ENCODE measurements at regions not wholly inside any gene's neighbourhood (a gene's known extent, or its start where the extent isn't known, plus 50 kb on each side); places are given as distances from the start of the nearest gene placed in this dataset.

DNA sequence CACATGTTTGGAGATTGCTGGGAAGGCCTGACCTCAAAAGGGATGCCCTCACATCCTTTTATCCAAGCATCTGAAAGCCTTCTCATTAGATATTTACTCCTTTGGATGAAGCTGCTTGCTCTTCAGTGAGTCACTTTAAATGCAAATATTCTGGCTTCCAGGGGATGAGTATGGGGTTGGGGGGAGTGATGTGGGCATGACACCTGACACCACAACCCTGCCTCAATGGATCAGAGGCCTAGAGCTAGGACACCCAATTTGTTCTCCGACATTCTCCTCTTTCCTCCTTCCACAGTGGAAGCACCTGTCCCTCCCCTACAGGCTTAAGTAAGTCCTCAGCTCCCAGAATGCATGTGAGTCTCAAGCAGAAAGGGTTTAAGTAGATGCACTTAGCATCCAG is 238.3 kb downstream of the OMA1 start:
- Histone ChIP-seq H4K20me1 (ENCODE audit: insufficient read depth, low read length) (no peaks in the 10 kb centered on the region), H3K4me1 (ENCODE audit: control insufficient read depth in 1 of 2, insufficient read depth in 2 of 2, low read length in 2 of 2) (no peaks in the 10 kb centered on the region), H3K4me3 (replicated peaks in 1 of 3; ENCODE audit: low read depth in 2 of 3, low read length in 3 of 3) (no peak overlapping the region), H3K9me3 (replicated peaks in 1 of 2; ENCODE audit: control insufficient read depth in 1 of 2, insufficient read depth in 1 of 2, low read length in 2 of 2) (no peaks in the 10 kb centered on the region), H3K27me3 (ENCODE audit: control insufficient read depth in 2 of 2, insufficient read depth in 2 of 2, low read length in 2 of 2) (no peaks in the 10 kb centered on the region), H3K36me3 (replicated peaks in 1 of 2; ENCODE audit: control insufficient read depth in 1 of 2, insufficient read depth in 2 of 2, low read length in 2 of 2) (no peaks in the 10 kb centered on the region), H2AFZ (ENCODE audit: insufficient read depth, low read depth, low read length, poor library complexity, severe bottlenecking) (no peak overlapping the region), H3K9ac (ENCODE audit: insufficient read depth, low read length, poor library complexity, severe bottlenecking) (no peak overlapping the region), H3K79me2 (ENCODE audit: insufficient read depth, low read length) (no peaks in the 10 kb centered on the region), H3K27ac (ENCODE audit: low read depth in 1 of 2, low read length in 2 of 2) (no peak overlapping the region), H3K4me2 (replicated peaks; ENCODE audit: extremely low read depth, low read length, poor library complexity, severe bottlenecking) (no peak overlapping the region)
- Mint-ChIP-seq H3K27ac (no peak overlapping the region), H3K9me3 (peaks cover 0 to 3% (median 0%) of the 10 kb centered on the region in 7 donors), H3K4me1 (no peaks in the 10 kb centered on the region), H3K27me3 (ENCODE audit: low read depth in 3 of 3) (peaks cover 0 to 2% (median 0%) of the 10 kb centered on the region in 3 donors), H3K4me3 (no peak overlapping the region), H3K36me3 (no peaks in the 10 kb centered on the region)
- DNase-seq = no peak
- TF ChIP-seq CTCF (IDR thresholded peaks at IDR 0.05) = no peak
- intact Hi-C loops (cut with micrococcal nuclease) = no loop called here
- WGBS (ENCODE audit: insufficient coverage) = no CpG with 5 or more reads among the region's 1 CpG

GRCh38 chr1:58307431-58307830 is 239.1 kb downstream of the OMA1 start:
- intact Hi-C loops (cut with micrococcal nuclease) = no loop called here
- H3K9me3 ChIP-seq (replicated peaks in 1 of 2; ENCODE audit: control insufficient read depth in 1 of 2, insufficient read depth in 1 of 2, low read length in 2 of 2) = no peaks in the 10 kb centered on the region
- Mint-ChIP-seq H3K4me1 (no peaks in the 10 kb centered on the region), H3K4me3 (no peak overlapping the region), H3K27ac (no peak overlapping the region), H3K36me3 (no peaks in the 10 kb centered on the region), H3K27me3 (ENCODE audit: low read depth in 3 of 3) (peaks cover 0 to 2% (median 0%) of the 10 kb centered on the region in 3 donors), H3K9me3 (peaks cover 0 to 3% (median 0%) of the 10 kb centered on the region in 7 donors)
- H4K20me1 ChIP-seq (ENCODE audit: insufficient read depth, low read length) = no peaks in the 10 kb centered on the region
- 100% methylated on average over 1 of the region's 1 CpG for WGBS (ENCODE audit: insufficient coverage)
- H3K79me2 ChIP-seq (ENCODE audit: insufficient read depth, low read length) = no peaks in the 10 kb centered on the region
- H3K9ac ChIP-seq (ENCODE audit: insufficient read depth, low read length, poor library complexity, severe bottlenecking) = no peak overlapping the region
- H3K4me2 ChIP-seq (replicated peaks; ENCODE audit: extremely low read depth, low read length, poor library complexity, severe bottlenecking) = no peak overlapping the region
- DNase-seq = no peak
- no peak overlapping the region for H2AFZ ChIP-seq (ENCODE audit: insufficient read depth, low read depth, low read length, poor library complexity, severe bottlenecking)
- no peaks in the 10 kb centered on the region for H3K36me3 ChIP-seq (replicated peaks in 1 of 2; ENCODE audit: control insufficient read depth in 1 of 2, insufficient read depth in 2 of 2, low read length in 2 of 2)
- H3K27me3 ChIP-seq (ENCODE audit: control insufficient read depth in 2 of 2, insufficient read depth in 2 of 2, low read length in 2 of 2) = no peaks in the 10 kb centered on the region
- H3K4me1 ChIP-seq (ENCODE audit: control insufficient read depth in 1 of 2, insufficient read depth in 2 of 2, low read length in 2 of 2) = no peaks in the 10 kb centered on the region
- TF ChIP-seq CTCF (IDR thresholded peaks at IDR 0.05) = no peak
- no peak overlapping the region for H3K27ac ChIP-seq (ENCODE audit: low read depth in 1 of 2, low read length in 2 of 2)
- no peak overlapping the region for H3K4me3 ChIP-seq (replicated peaks in 1 of 3; ENCODE audit: low read depth in 2 of 3, low read length in 3 of 3)
